ENCODE measurements at regions not wholly inside any gene's neighbourhood (a gene's known extent, or its start where the extent isn't known, plus 50 kb on each side); places are given as distances from the start of the nearest gene placed in this dataset.

- DNase-seq: no peak
- no peak for FAIRE-seq
- no peak for ATAC-seq
- no peaks in the 10 kb centered on the region for H3K36me3 ChIP-seq
- H3K4me3 ChIP-seq: no peak overlapping the region
- intact Hi-C loops (cut with DNase I): no loop called here
- no peak overlapping the region for H3K27ac ChIP-seq
- no peak for TF ChIP-seq CTCF (IDR thresholded peaks at IDR 0.05)
- H3K4me1 ChIP-seq: no peaks in the 10 kb centered on the region
- H3K9me3 ChIP-seq: no peaks in the 10 kb centered on the region
- no peaks in the 10 kb centered on the region for H3K27me3 ChIP-seq
Observed at GRCh38 chr10:90342480-90342879, 515.4 kb downstream of the HTR7 start.

DNA sequence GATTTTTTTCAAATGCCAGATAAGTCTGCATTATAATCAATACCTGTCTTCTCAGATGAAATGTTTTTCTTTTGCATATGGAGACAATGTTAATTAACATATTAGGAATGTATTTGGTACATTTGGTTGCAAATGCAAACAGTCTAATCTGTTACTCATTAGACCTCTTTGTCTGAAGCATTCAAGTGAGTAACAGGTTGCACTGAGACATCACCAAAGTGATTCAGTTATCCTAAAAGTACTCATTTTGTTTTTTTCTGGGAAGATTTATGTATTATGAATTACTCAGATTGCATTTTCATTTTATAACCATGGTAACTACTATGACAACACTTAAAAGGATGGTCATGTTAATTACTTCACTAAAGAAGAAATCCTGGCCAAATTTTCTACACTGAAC is 513.6 kb downstream of the HTR7 start:
- H3K36me3 ChIP-seq: no peaks in the 10 kb centered on the region
- intact Hi-C loops (cut with DNase I): no loop called here
- H3K27me3 ChIP-seq: peaks cover 0 to 6% (median 0%) of the 10 kb centered on the region in 4 donors
- no peaks in the 10 kb centered on the region for H3K9me3 ChIP-seq
- DNase-seq (no peak), ATAC-seq (no peak), FAIRE-seq (no peak)
- H3K27ac ChIP-seq: no peak overlapping the region
- TF ChIP-seq CTCF (IDR thresholded peaks at IDR 0.05): no peak
- H3K4me1 ChIP-seq: no peaks in the 10 kb centered on the region
- H3K4me3 ChIP-seq: no peak overlapping the region

DNA sequence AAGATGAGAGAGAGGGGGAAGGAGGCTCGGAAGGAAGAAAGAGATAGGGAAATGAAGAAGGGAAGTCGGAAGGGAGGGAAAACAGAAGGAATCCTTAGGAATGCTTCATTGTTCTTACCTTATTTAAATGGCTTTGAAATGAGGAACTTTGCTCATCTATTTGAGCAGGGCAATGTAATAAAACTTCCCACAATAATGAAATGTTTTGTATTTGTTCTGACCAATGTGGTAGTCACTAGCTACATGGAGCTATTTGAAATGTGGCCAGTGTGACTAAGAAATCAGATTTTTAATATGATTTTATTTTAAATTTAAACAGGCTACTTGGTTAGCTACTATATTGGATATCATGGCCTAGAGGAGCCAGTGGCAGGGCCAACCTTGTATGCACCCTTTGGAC is 510.6 kb downstream of the HTR7 start:
- DNase-seq: no peak
- WGBS, 2 donors: 52 to 62% methylated on average over 2 of the region's 2 CpGs
- Histone ChIP-seq H3K4me3 (no peak overlapping the region), H3K27ac (no peak overlapping the region), H3K27me3 (peaks cover 0 to 6% (median 0%) of the 10 kb centered on the region in 4 donors), H3K36me3 (no peaks in the 10 kb centered on the region), H3K4me1 (no peaks in the 10 kb centered on the region), H3K9me3 (no peaks in the 10 kb centered on the region)
- TF ChIP-seq CTCF (IDR thresholded peaks at IDR 0.05): no peak
- FAIRE-seq: no peak
- intact Hi-C loops (cut with DNase I): no loop called here
- no peak for ATAC-seq

DNA sequence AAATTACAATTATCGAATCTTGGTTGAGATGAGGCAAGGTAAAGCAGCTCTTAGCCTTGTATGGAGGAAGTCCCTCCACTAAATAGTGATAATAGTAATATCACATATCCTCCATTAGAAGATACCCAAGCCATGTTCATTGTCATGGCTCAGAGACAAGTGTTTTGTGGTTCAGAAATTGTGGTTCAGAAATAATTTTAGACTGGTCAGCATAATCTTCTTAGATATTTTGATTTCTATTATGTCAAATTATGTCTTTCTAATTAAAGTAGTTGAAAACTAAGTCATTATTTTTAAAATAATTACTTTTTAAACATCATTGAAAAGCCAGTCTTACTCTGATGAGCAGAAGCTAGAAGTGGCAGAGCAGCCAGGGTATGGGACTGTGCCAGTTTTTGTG is 507.7 kb downstream of the HTR7 start:
- FAIRE-seq (no peak), DNase-seq (no peak), ATAC-seq (no peak)
- Histone ChIP-seq H3K27me3 (peaks cover 0 to 6% (median 0%) of the 10 kb centered on the region in 4 donors), H3K4me3 (no peak overlapping the region), H3K36me3 (no peaks in the 10 kb centered on the region), H3K9me3 (no peaks in the 10 kb centered on the region), H3K4me1 (no peaks in the 10 kb centered on the region), H3K27ac (no peak overlapping the region)
- 81 to 90% methylated on average over 1 of the region's 1 CpG for WGBS, 2 donors
- intact Hi-C loops (cut with DNase I): no loop called here
- no peak for TF ChIP-seq CTCF (IDR thresholded peaks at IDR 0.05)

DNA sequence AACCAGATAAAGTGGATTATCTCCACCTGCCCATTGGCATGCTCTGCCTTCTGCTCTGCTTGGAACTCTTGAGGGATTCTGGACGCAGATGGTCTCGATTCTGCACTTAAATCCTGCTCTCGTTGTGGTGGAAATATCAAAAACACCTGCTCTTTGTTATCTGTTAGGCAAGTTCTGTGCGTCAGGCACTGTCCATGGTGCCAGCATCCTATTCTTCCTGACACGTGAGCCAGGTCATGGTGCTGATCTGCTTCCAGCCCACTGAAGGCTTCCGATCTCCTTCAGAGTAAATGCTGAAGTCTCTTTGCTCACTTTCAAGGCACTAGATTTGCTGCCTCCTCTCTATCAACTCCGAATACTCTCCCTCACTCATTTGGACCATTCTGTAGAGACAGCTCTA is 505.6 kb downstream of the HTR7 start:
- H3K36me3 ChIP-seq: no peaks in the 10 kb centered on the region

More for the DNA sequence above, 505.6 kb downstream of the HTR7 start:
- 39 to 51% methylated on average over 7 of the region's 7 CpGs for WGBS, 2 donors
- no peak for FAIRE-seq
- no peak for TF ChIP-seq CTCF (IDR thresholded peaks at IDR 0.05)
- no peak for ATAC-seq
- intact Hi-C loops (cut with DNase I): no loop called here
- Histone ChIP-seq H3K4me3 (no peak overlapping the region), H3K27me3 (peaks cover 0 to 6% (median 0%) of the 10 kb centered on the region in 4 donors), H3K9me3 (no peaks in the 10 kb centered on the region), H3K27ac (no peak overlapping the region), H3K4me1 (no peaks in the 10 kb centered on the region)
- no peak for DNase-seq
